DND-41 (cell line): ENCODE measurements at regions not wholly inside any gene's neighbourhood (a gene's known extent, or its start where the extent isn't known, plus 50 kb on each side); places are given as distances from the start of the nearest gene placed in this dataset.

Source experiments
- ATAC-seq: fragments of 200-7000 bp; cut with Tn5 transposase; 3 replicates; pipeline ENCODE4 v1.9.1; 2021; ENCODE audit warnings: low read depth; ENCODE audit not compliant: insufficient read depth
- DNase-seq: peaks from one replicate; pipeline ENCODE4 v3.0.0-alpha.2; 2020
- H2AFZ ChIP-seq: 2 replicates; pipeline ENCODE4 v1.6.0; 2012; ENCODE audit warnings: low read depth, low read length
- H3K27ac ChIP-seq: 2 replicates; pipeline ENCODE4 v1.5.1; 2012; ENCODE audit warnings: low read length, inconsistent platforms
- H3K27me3 ChIP-seq: fragments of 200-600 bp; sonication (generic); 2 replicates; pipeline ENCODE4 v1.6.0; 2012; ENCODE audit warnings: low read length, mild to moderate bottlenecking, inconsistent platforms; ENCODE audit not compliant: insufficient read depth, poor library complexity
- H3K36me3 ChIP-seq: 2 replicates; pipeline ENCODE4 v1.5.1; 2012; ENCODE audit warnings: low read length, inconsistent platforms; ENCODE audit not compliant: insufficient read depth
- H3K4me1 ChIP-seq: 2 replicates; pipeline ENCODE4 v1.5.1; 2012; ENCODE audit warnings: mild to moderate bottlenecking, low read length; ENCODE audit not compliant: insufficient read depth
- H3K4me2 ChIP-seq: 2 replicates; pipeline ENCODE4 v1.6.0; 2012; ENCODE audit warnings: mild to moderate bottlenecking, moderate library complexity, low read length, inconsistent platforms; ENCODE audit not compliant: insufficient read depth
- H3K4me3 ChIP-seq, 2 experiments: fragments of 200-600 bp in 1 of 2; shearing (Covaris generic) in 1 of 2; 2 replicates each; pipeline ENCODE4 v1.5.1; 2012 to 2016; ENCODE audit warnings: inconsistent platforms in 2 of 2, low read length in 2 of 2, mild to moderate bottlenecking in 2 of 2, low read depth in 1 of 2, moderate library complexity in 1 of 2
- H3K79me2 ChIP-seq: 2 replicates; pipeline ENCODE4 v1.6.0; 2012; ENCODE audit warnings: low read length, inconsistent platforms; ENCODE audit not compliant: insufficient read depth
- H3K9ac ChIP-seq: 2 replicates; pipeline ENCODE4 v1.6.0; 2012; ENCODE audit warnings: low read depth, mild to moderate bottlenecking, inconsistent platforms, low read length, moderate library complexity
- H3K9me3 ChIP-seq: 2 replicates; pipeline ENCODE4 v1.5.1; 2012; ENCODE audit warnings: low read length, moderate library complexity, mild to moderate bottlenecking, inconsistent platforms; ENCODE audit not compliant: insufficient read depth, severe bottlenecking
- H4K20me1 ChIP-seq: 2 replicates; pipeline ENCODE4 v1.6.0; 2012; ENCODE audit warnings: low read length; ENCODE audit not compliant: insufficient read depth
- EZH2 ChIP-seq: IDR thresholded peaks from 3 replicates; pipeline ENCODE4 v1.6.1; 2012; ENCODE audit warnings: borderline replicate concordance, low read depth, mild to moderate bottlenecking, moderate library complexity, low read length, inconsistent platforms; ENCODE audit not compliant: severe bottlenecking
- TF ChIP-seq, protein P1 (sequence below): IDR thresholded peaks from 2 replicates; pipeline ENCODE4 v1.5.1; 2012; ENCODE audit warnings: borderline replicate concordance, low read length, moderate library complexity, mild to moderate bottlenecking; ENCODE audit not compliant: poor library complexity, severe bottlenecking; ENCODE audit errors: extremely low read depth

DNA sequence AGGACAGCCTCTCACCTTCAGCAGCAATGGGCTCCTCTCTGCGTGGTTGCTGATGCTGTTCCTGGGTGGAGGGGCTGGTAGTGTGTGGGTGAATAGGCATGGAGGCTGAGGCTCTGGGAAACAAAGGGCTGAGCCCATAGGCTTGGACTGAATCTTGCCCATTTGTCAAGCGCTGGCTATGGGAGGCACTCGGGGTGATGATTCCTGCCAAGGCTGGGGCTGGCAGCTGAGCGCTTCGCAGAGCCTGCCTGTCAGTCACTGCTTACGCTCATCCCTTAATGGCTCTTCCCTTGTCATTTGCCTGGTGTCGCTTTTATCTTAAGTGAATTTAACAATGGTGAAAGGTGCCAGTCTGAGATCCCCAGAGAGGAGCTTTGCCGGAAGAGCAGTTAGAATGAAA, 353.3 kb downstream of the PBX1 start:
- no peaks in the 10 kb centered on the region for H3K4me1 ChIP-seq
- DNase-seq (no peak), ATAC-seq (no peak)
- no peak overlapping the region for H3K4me3 ChIP-seq
- no peak overlapping the region for H3K9ac ChIP-seq
- TF ChIP-seq, protein P1, sequence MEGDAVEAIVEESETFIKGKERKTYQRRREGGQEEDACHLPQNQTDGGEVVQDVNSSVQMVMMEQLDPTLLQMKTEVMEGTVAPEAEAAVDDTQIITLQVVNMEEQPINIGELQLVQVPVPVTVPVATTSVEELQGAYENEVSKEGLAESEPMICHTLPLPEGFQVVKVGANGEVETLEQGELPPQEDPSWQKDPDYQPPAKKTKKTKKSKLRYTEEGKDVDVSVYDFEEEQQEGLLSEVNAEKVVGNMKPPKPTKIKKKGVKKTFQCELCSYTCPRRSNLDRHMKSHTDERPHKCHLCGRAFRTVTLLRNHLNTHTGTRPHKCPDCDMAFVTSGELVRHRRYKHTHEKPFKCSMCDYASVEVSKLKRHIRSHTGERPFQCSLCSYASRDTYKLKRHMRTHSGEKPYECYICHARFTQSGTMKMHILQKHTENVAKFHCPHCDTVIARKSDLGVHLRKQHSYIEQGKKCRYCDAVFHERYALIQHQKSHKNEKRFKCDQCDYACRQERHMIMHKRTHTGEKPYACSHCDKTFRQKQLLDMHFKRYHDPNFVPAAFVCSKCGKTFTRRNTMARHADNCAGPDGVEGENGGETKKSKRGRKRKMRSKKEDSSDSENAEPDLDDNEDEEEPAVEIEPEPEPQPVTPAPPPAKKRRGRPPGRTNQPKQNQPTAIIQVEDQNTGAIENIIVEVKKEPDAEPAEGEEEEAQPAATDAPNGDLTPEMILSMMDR: no peak
- TF ChIP-seq EZH2: no peak
- H2AFZ ChIP-seq: no peak overlapping the region
- H3K9me3 ChIP-seq: no peaks in the 10 kb centered on the region
- no peak overlapping the region for H3K27ac ChIP-seq
- H3K79me2 ChIP-seq: no peaks in the 10 kb centered on the region
- no peaks in the 10 kb centered on the region for H3K36me3 ChIP-seq
- H3K27me3 ChIP-seq: peaks cover 6% of the 10 kb centered on the region
- no peaks in the 10 kb centered on the region for H4K20me1 ChIP-seq
- no peak overlapping the region for H3K4me2 ChIP-seq

DNA sequence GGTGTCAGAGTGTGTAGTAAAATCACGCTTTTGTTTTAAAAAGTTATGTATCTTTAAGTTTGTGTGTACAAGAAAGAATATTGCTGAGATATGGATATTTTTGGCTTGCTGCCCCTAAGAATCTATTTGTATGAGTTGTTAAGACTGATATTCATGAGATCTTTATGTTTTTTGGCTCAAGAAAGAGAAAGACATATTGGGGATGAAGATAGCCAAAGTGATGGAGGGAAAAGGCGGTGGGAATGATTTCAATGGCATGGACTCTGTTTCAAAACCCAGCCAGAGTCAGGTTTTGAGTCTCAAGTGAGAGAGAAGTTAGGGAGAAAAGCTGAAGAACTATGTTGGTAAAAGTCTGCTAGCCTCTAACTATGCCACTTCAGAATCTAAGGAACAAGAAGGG, 351.7 kb downstream of the PBX1 start:
- Histone ChIP-seq H3K9ac (no peak overlapping the region), H3K36me3 (no peaks in the 10 kb centered on the region), H2AFZ (no peak overlapping the region), H3K4me1 (no peaks in the 10 kb centered on the region), H3K79me2 (no peaks in the 10 kb centered on the region), H3K9me3 (no peaks in the 10 kb centered on the region), H3K27me3 (peaks cover 6% of the 10 kb centered on the region), H3K27ac (no peak overlapping the region), H4K20me1 (no peaks in the 10 kb centered on the region), H3K4me2 (no peak overlapping the region), H3K4me3 (no peak overlapping the region)
- TF ChIP-seq, protein P1: no peak
- no peak for TF ChIP-seq EZH2
- ATAC-seq: no peak
- no peak for DNase-seq

DNA sequence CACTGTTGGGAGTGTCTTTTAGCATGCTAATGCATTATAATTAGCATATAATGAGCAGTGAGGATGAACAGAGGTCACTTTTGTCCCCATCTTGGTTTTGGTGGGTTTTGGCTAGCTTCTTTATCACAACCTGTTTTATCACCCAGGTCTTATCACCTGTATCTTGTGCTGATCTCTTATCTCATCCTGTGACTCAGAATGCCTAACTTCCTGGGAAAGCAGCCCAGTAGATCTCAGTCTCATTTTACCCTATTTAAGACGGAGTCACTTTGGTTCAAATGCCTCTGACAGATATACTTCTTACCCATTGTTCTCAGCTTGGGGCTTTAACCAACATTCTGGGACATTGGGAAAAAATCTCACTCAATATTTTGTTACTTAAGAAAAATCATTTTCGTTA, 348.7 kb downstream of the PBX1 start:
- Histone ChIP-seq H3K4me3 (no peak overlapping the region), H3K27me3 (peaks cover 6% of the 10 kb centered on the region), H3K9ac (no peak overlapping the region), H3K27ac (no peak overlapping the region), H3K4me1 (no peaks in the 10 kb centered on the region), H3K9me3 (no peaks in the 10 kb centered on the region), H2AFZ (no peak overlapping the region), H4K20me1 (no peaks in the 10 kb centered on the region), H3K4me2 (no peak overlapping the region), H3K79me2 (no peaks in the 10 kb centered on the region), H3K36me3 (no peaks in the 10 kb centered on the region)
- DNase-seq: no peak
- no peak for ATAC-seq
- TF ChIP-seq, protein P1: no peak
- no peak for TF ChIP-seq EZH2

DNA sequence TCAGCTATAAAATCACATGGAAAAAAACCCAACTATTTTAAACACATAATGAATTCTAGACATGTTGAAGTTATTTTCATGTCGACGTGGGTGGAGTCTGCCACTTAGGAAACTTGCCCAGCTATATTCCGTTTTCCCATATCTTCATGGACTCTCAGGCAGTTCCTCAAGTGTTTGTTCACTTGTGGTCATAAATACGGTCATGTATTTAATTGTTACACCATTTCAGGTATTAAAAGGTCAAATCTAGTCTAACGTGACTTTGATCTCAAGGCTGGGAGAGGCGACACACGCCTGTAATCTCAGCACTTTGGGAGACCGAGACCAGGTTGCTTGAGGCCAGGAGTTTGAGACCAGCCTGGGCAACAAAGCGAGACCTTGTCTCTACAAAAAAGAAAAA, 346.9 kb downstream of the PBX1 start:
- no peaks in the 10 kb centered on the region for H3K9me3 ChIP-seq
- H3K4me1 ChIP-seq: no peaks in the 10 kb centered on the region
- no peak for DNase-seq
- H3K36me3 ChIP-seq: no peaks in the 10 kb centered on the region
- H3K4me3 ChIP-seq: no peak overlapping the region
- H3K4me2 ChIP-seq: no peak overlapping the region
- H3K9ac ChIP-seq: no peak overlapping the region
- peaks cover 1% of the 10 kb centered on the region for H3K27me3 ChIP-seq
- ATAC-seq: no peak
- no peak overlapping the region for H3K27ac ChIP-seq
- H3K79me2 ChIP-seq: no peaks in the 10 kb centered on the region
- no peak overlapping the region for H2AFZ ChIP-seq
- TF ChIP-seq EZH2: no peak
- TF ChIP-seq, protein P1: no peak
- H4K20me1 ChIP-seq: no peaks in the 10 kb centered on the region
